ENCODE measurements at regions not wholly inside any gene's neighbourhood (a gene's known extent, or its start where the extent isn't known, plus 50 kb on each side); places are given as distances from the start of the nearest gene placed in this dataset.

GRCh38 chr20:12528104-12528503, 480.7 kb upstream of the SPTLC3 start:
- Histone ChIP-seq H3F3A (ENCODE audit: insufficient read depth) (no peaks in the 10 kb centered on the region), H3K4me2 (ENCODE audit: low read depth, low read length, poor library complexity, severe bottlenecking) (no peak overlapping the region)

DNA sequence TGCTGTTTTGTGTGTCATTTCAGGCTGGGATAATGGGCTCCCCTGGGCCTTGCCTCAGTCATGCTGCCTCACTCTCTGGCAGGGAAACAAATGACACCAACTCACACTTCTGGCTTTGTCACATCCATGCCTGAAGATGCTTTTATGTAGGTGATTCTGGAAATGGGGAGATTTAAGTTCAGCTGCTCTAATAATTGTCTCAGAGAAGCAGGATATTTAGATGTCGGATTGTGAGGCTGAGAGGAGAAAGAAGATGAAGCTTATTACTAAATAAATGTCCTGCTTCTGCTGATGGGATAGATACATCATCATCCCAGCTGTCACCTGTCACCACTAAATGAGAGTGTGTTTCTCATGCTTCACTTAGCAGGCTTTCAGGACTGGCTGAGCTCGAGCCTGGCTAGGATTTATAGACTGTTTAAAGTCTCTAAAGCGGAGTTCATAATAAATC, 480.2 kb upstream of the SPTLC3 start:
- Histone ChIP-seq H2AFZ (ENCODE audit: low read depth, low read length, severe bottlenecking) (no peak overlapping the region), H3K9ac (ENCODE audit: low read length) (no peak overlapping the region), H3K27ac (ENCODE audit: low read depth, low read length) (no peak overlapping the region), H3K79me2 (ENCODE audit: insufficient read depth, low read length) (no peaks in the 10 kb centered on the region), H3F3A (ENCODE audit: insufficient read depth) (no peaks in the 10 kb centered on the region), H3K4me2 (ENCODE audit: low read depth, low read length, poor library complexity, severe bottlenecking) (no peak overlapping the region), H3K4me3 (ENCODE audit: insufficient read depth, low read length, poor library complexity, severe bottlenecking) (no peak overlapping the region), H3K9me3 (ENCODE audit: insufficient read depth, low read length) (no peaks in the 10 kb centered on the region), H4K20me1 (ENCODE audit: low read depth, low read length) (no peaks in the 10 kb centered on the region), H3K9me2 (replicated peaks; ENCODE audit: insufficient read depth, low read length) (no peaks in the 10 kb centered on the region), H3K36me3 (ENCODE audit: low read length) (no peaks in the 10 kb centered on the region), H3K27me3 (ENCODE audit: low read length) (no peaks in the 10 kb centered on the region)
- TF ChIP-seq EZH2phosphoT487 (conservative IDR thresholded peaks at IDR 0.05; ENCODE audit: low read length) (no peak), CTCF (IDR thresholded peaks at IDR 0.05; ENCODE audit: insufficient read depth, low read length, poor library complexity, severe bottlenecking) (no peak)

More at GRCh38 chr20:12528104-12528503, 480.7 kb upstream of the SPTLC3 start:
- H3K4me3 ChIP-seq (ENCODE audit: insufficient read depth, low read length, poor library complexity, severe bottlenecking), result no peak overlapping the region
- no peak overlapping the region for H3K9ac ChIP-seq (ENCODE audit: low read length)
- H4K20me1 ChIP-seq (ENCODE audit: low read depth, low read length), result no peaks in the 10 kb centered on the region
- H3K79me2 ChIP-seq (ENCODE audit: insufficient read depth, low read length), result no peaks in the 10 kb centered on the region
- H3K36me3 ChIP-seq (ENCODE audit: low read length), result no peaks in the 10 kb centered on the region
- TF ChIP-seq CTCF (IDR thresholded peaks at IDR 0.05; ENCODE audit: insufficient read depth, low read length, poor library complexity, severe bottlenecking), result no peak
- no peak for TF ChIP-seq EZH2phosphoT487 (conservative IDR thresholded peaks at IDR 0.05; ENCODE audit: low read length)
- no peaks in the 10 kb centered on the region for H3K9me2 ChIP-seq (replicated peaks; ENCODE audit: insufficient read depth, low read length)
- no peaks in the 10 kb centered on the region for H3K9me3 ChIP-seq (ENCODE audit: insufficient read depth, low read length)
- no peaks in the 10 kb centered on the region for H3K27me3 ChIP-seq (ENCODE audit: low read length)
- no peak overlapping the region for H2AFZ ChIP-seq (ENCODE audit: low read depth, low read length, severe bottlenecking)
- H3K27ac ChIP-seq (ENCODE audit: low read depth, low read length), result no peak overlapping the region

- H3F3A ChIP-seq (ENCODE audit: insufficient read depth), result no peaks in the 10 kb centered on the region
- H3K4me2 ChIP-seq (ENCODE audit: low read depth, low read length, poor library complexity, severe bottlenecking), result no peak overlapping the region
- H3K79me2 ChIP-seq (ENCODE audit: insufficient read depth, low read length), result no peaks in the 10 kb centered on the region
- H3K9me3 ChIP-seq (ENCODE audit: insufficient read depth, low read length), result no peaks in the 10 kb centered on the region
- H3K4me3 ChIP-seq (ENCODE audit: insufficient read depth, low read length, poor library complexity, severe bottlenecking), result no peak overlapping the region
- H3K36me3 ChIP-seq (ENCODE audit: low read length), result no peaks in the 10 kb centered on the region
- no peaks in the 10 kb centered on the region for H3K27me3 ChIP-seq (ENCODE audit: low read length)
- H2AFZ ChIP-seq (ENCODE audit: low read depth, low read length, severe bottlenecking), result no peak overlapping the region
- TF ChIP-seq EZH2phosphoT487 (conservative IDR thresholded peaks at IDR 0.05; ENCODE audit: low read length), result no peak
- no peak for TF ChIP-seq CTCF (IDR thresholded peaks at IDR 0.05; ENCODE audit: insufficient read depth, low read length, poor library complexity, severe bottlenecking)
- no peak overlapping the region for H3K27ac ChIP-seq (ENCODE audit: low read depth, low read length)
- no peaks in the 10 kb centered on the region for H4K20me1 ChIP-seq (ENCODE audit: low read depth, low read length)
- H3K9ac ChIP-seq (ENCODE audit: low read length), result no peak overlapping the region
- no peaks in the 10 kb centered on the region for H3K9me2 ChIP-seq (replicated peaks; ENCODE audit: insufficient read depth, low read length)
Measured at GRCh38 chr20:12531626-12532025, 477.1 kb upstream of the SPTLC3 start.
